Esophagus muscularis mucosa (tissue), 4 donors: ENCODE measurements at regions not wholly inside any gene's neighbourhood (a gene's known extent, or its start where the extent isn't known, plus 50 kb on each side); places are given as distances from the start of the nearest gene placed in this dataset.

Experiments
- CTCF ChIP-seq, 3 experiments: fragments of 200-600 bp in 2 of 3; fragments of 450-650 bp in 1 of 3; sonication (generic) in 2 of 3; IDR thresholded peaks; one replicate each; pipeline ENCODE4 v1.5.1; 2017 to 2019; ENCODE audit warnings: antibody characterized with exemption in 3 of 3, mild to moderate bottlenecking in 2 of 3, moderate library complexity in 1 of 3
- EP300 ChIP-seq: sonication (generic); formaldehyde crosslinking; IDR thresholded peaks from one replicate; pipeline ENCODE4 v1.6.1; 2017; ENCODE audit warnings: antibody characterized with exemption
- POLR2A ChIP-seq: fragments of 450-650 bp; IDR thresholded peaks from one replicate; pipeline ENCODE4 v1.6.1; 2017; ENCODE audit warnings: antibody characterized with exemption, moderate library complexity, mild to moderate bottlenecking, low read depth
- POLR2AphosphoS5 ChIP-seq, 2 donors: sonication (generic); formaldehyde crosslinking; IDR thresholded peaks; one replicate each; pipeline ENCODE4 v1.6.1; 2017; ENCODE audit warnings: antibody characterized with exemption in 2 of 2

DNA sequence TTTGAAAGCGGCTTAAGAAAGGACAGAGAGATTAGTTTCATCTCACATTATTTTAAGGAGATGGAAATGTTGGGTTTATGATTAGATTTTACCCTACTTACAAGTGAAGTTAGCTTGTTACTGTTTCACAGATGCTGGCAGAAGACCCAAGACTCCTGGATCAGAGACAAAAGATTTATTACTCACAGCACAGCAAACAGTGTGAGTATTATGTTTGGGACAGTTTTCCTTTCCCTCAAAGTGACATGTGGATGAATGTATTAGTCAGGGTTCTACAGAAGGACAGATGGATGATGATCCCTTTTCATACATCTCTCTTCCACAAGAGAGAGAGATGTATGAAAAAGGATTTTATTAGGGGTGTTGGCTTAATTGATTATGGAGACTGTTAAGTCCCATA is 281.8 kb upstream of the CDH2 start:
- TF ChIP-seq CTCF (IDR thresholded peaks at IDR 0.05), result no peak
- no peak for TF ChIP-seq POLR2A
- no peak for TF ChIP-seq EP300
- TF ChIP-seq POLR2AphosphoS5 (IDR thresholded peaks at IDR 0.05), result no peak
